Neutrophil (primary cell): ENCODE measurements at regions not wholly inside any gene's neighbourhood (a gene's known extent, or its start where the extent isn't known, plus 50 kb on each side); places are given as distances from the start of the nearest gene placed in this dataset.

ENCODE experiments used
- H3K27ac ChIP-seq: fragments of 200-600 bp; sonication (generic); 2 replicates; pipeline ENCODE4 v1.5.1; 2016; ENCODE audit warnings: mild to moderate bottlenecking, moderate library complexity
- H3K27me3 ChIP-seq: fragments of 200-600 bp; sonication (generic); 2 replicates; pipeline ENCODE4 v1.6.0; 2016; ENCODE audit warnings: mild to moderate bottlenecking
- H3K36me3 ChIP-seq: fragments of 200-600 bp; sonication (generic); 2 replicates; pipeline ENCODE4 v1.5.1; 2017
- H3K4me1 ChIP-seq, 2 experiments: fragments of 200-600 bp in 1 of 2; sonication (generic) in 1 of 2; 1 replicate in 1 of 2; 2 replicates in 1 of 2; pipeline versions ENCODE4 v1.5.1 to v1.6.1; 2013 to 2016; ENCODE audit warnings: low read depth in 1 of 2, low read length in 1 of 2, mild to moderate bottlenecking in 1 of 2, moderate library complexity in 1 of 2; ENCODE audit not compliant: control insufficient read depth in 1 of 2, insufficient read depth in 1 of 2
- H3K4me3 ChIP-seq, 2 experiments: fragments of 200-600 bp in 1 of 2; sonication (generic) in 1 of 2; 1 replicate in 1 of 2; 2 replicates in 1 of 2; pipeline ENCODE4 v1.5.1; 2013 to 2016; ENCODE audit warnings: low read depth in 1 of 2, low read length in 1 of 2, mild to moderate bottlenecking in 1 of 2, moderate library complexity in 1 of 2
- H3K9me3 ChIP-seq: fragments of 200-600 bp; sonication (generic); 2 replicates; pipeline ENCODE4 v1.5.1; 2016
- CTCF ChIP-seq: fragments of 200-600 bp; sonication (generic); IDR thresholded peaks from 2 replicates; pipeline ENCODE4 v1.5.1; 2016; ENCODE audit warnings: antibody characterized with exemption

- H3K27me3 ChIP-seq = no peaks in the 10 kb centered on the region
- H3K27ac ChIP-seq = no peak overlapping the region
- H3K4me1 ChIP-seq = no peaks in the 10 kb centered on the region
- H3K9me3 ChIP-seq = no peaks in the 10 kb centered on the region
- no peak for TF ChIP-seq CTCF
- H3K36me3 ChIP-seq = no peaks in the 10 kb centered on the region
- no peak overlapping the region for H3K4me3 ChIP-seq
These were observed 242.0 kb downstream of the NFKBIZ start for GRCh38 chr3:102091358-102091757.

GRCh38 chr3:102092617-102093466, 243.5 kb downstream of the NFKBIZ start:
- Histone ChIP-seq H3K4me1 (no peaks in the 10 kb centered on the region), H3K9me3 (no peaks in the 10 kb centered on the region), H3K4me3 (no peak overlapping the region), H3K27ac (no peak overlapping the region), H3K36me3 (no peaks in the 10 kb centered on the region), H3K27me3 (no peaks in the 10 kb centered on the region)
- no peak for TF ChIP-seq CTCF

- Histone ChIP-seq H3K4me3 (no peak overlapping the region), H3K27ac (no peak overlapping the region), H3K36me3 (no peaks in the 10 kb centered on the region), H3K9me3 (no peaks in the 10 kb centered on the region), H3K27me3 (no peaks in the 10 kb centered on the region), H3K4me1 (no peaks in the 10 kb centered on the region)
- no peak for TF ChIP-seq CTCF
These were observed 245.2 kb downstream of the NFKBIZ start for GRCh38 chr3:102094506-102094905.

- no peak overlapping the region for H3K27ac ChIP-seq
- TF ChIP-seq CTCF = no peak
- H3K27me3 ChIP-seq = no peaks in the 10 kb centered on the region
These were observed 246.1 kb downstream of the NFKBIZ start for GRCh38 chr3:102095383-102095782.

GRCh38 chr3:102096066-102096465, 246.8 kb downstream of the NFKBIZ start:
- H3K36me3 ChIP-seq = no peaks in the 10 kb centered on the region
- H3K4me3 ChIP-seq = no peak overlapping the region
- TF ChIP-seq CTCF = no peak
- H3K27me3 ChIP-seq = no peaks in the 10 kb centered on the region
- no peak overlapping the region for H3K27ac ChIP-seq
- no peaks in the 10 kb centered on the region for H3K9me3 ChIP-seq
- H3K4me1 ChIP-seq = no peaks in the 10 kb centered on the region

More at GRCh38 chr3:102095383-102095782, 246.1 kb downstream of the NFKBIZ start:
- no peak overlapping the region for H3K4me3 ChIP-seq
- no peaks in the 10 kb centered on the region for H3K4me1 ChIP-seq
- H3K36me3 ChIP-seq = no peaks in the 10 kb centered on the region
- H3K9me3 ChIP-seq = no peaks in the 10 kb centered on the region
